Neuronal stem cell (in vitro differentiated cells): ENCODE measurements at regions not wholly inside any gene's neighbourhood (a gene's known extent, or its start where the extent isn't known, plus 50 kb on each side); places are given as distances from the start of the nearest gene placed in this dataset.
"Not testable (repeated sequence)": the region's sequence is repeated elsewhere in the genome, so short reads cannot be mapped to it uniquely, and the experiment has no call there.

ENCODE experiments used
- DNase-seq: peaks from one replicate; pipeline ENCODE4 v3.0.0-alpha.2; 2013; ENCODE audit warnings: low spot score
- H2AFZ ChIP-seq: one replicate; pipeline ENCODE4 v1.6.1; 2013; ENCODE audit warnings: mild to moderate bottlenecking, low read length, inconsistent platforms
- H2AK5ac ChIP-seq: 2 replicates; pipeline ENCODE4 v1.6.1; 2013; ENCODE audit warnings: low read depth, mild to moderate bottlenecking, inconsistent platforms, low read length, moderate library complexity, mixed read lengths
- H2BK120ac ChIP-seq: 2 replicates; pipeline ENCODE4 v1.6.1; 2013; ENCODE audit warnings: low read depth, mild to moderate bottlenecking, inconsistent platforms, low read length, moderate library complexity, mixed read lengths
- H2BK12ac ChIP-seq: one replicate; pipeline ENCODE4 v1.6.1; 2013; ENCODE audit warnings: low read length, inconsistent platforms
- H2BK15ac ChIP-seq: 2 replicates; pipeline ENCODE4 v1.6.1; 2013; ENCODE audit warnings: mild to moderate bottlenecking, low read length, inconsistent platforms, mixed read lengths
- H2BK5ac ChIP-seq: one replicate; pipeline ENCODE4 v1.6.1; 2013; ENCODE audit warnings: inconsistent platforms, mild to moderate bottlenecking, low read length, moderate library complexity
- H3K14ac ChIP-seq: one replicate; pipeline ENCODE4 v1.6.1; 2013; ENCODE audit warnings: low read length, inconsistent platforms
- H3K18ac ChIP-seq: 2 replicates; pipeline ENCODE4 v1.6.1; 2013; ENCODE audit warnings: low read length, inconsistent platforms
- H3K23ac ChIP-seq: 2 replicates; pipeline ENCODE4 v1.6.1; 2013; ENCODE audit warnings: low read depth, mild to moderate bottlenecking, mixed read lengths, low read length, inconsistent platforms; ENCODE audit not compliant: poor library complexity
- H3K27ac ChIP-seq: replicated peaks from 3 replicates; pipeline ENCODE4 v1.5.1; 2013; ENCODE audit warnings: low read length, inconsistent platforms
- H3K27me3 ChIP-seq, 3 experiments: 2 replicates each; pipeline ENCODE4 v1.6.1; 2013; ENCODE audit warnings: low read length in 3 of 3, mild to moderate bottlenecking in 2 of 3, inconsistent platforms in 1 of 3, low read depth in 1 of 3, mixed read lengths in 1 of 3, moderate library complexity in 1 of 3; ENCODE audit not compliant: control insufficient read depth in 3 of 3, insufficient read depth in 3 of 3
- H3K36me3 ChIP-seq, 2 donors: replicated peaks in 1 of 2; 2 replicates each; pipeline ENCODE4 v1.6.1; 2013; ENCODE audit warnings: low read length in 2 of 2; ENCODE audit not compliant: control insufficient read depth in 2 of 2, insufficient read depth in 2 of 2
- H3K4ac ChIP-seq: 2 replicates; pipeline ENCODE4 v1.6.1; 2013; ENCODE audit warnings: inconsistent platforms, mild to moderate bottlenecking, low read length, moderate library complexity
- H3K4me1 ChIP-seq, 2 donors: 1 replicate in 1 of 2; 2 replicates in 1 of 2; pipeline ENCODE4 v1.6.1; 2013; ENCODE audit warnings: low read length in 2 of 2, low read depth in 1 of 2; ENCODE audit not compliant: control insufficient read depth in 2 of 2, insufficient read depth in 1 of 2
- H3K4me2 ChIP-seq: one replicate; pipeline ENCODE4 v1.6.1; 2013; ENCODE audit warnings: mild to moderate bottlenecking, low read length, inconsistent platforms; ENCODE audit not compliant: insufficient read depth, poor library complexity, severe bottlenecking
- H3K4me3 ChIP-seq, 2 donors: 2 replicates each; pipeline ENCODE4 v1.5.1; 2013; ENCODE audit warnings: low read length in 2 of 2, mild to moderate bottlenecking in 2 of 2, inconsistent platforms in 1 of 2, moderate library complexity in 1 of 2
- H3K79me1 ChIP-seq: one replicate; pipeline ENCODE4 v1.6.1; 2013; ENCODE audit warnings: low read depth, mild to moderate bottlenecking, inconsistent platforms, low read length, moderate library complexity
- H3K9ac ChIP-seq: one replicate; pipeline ENCODE4 v1.6.1; 2013; ENCODE audit warnings: mild to moderate bottlenecking, low read depth, low read length, inconsistent platforms; ENCODE audit not compliant: poor library complexity
- H3K9me3 ChIP-seq, 2 donors: replicated peaks in 1 of 2; 2 replicates each; pipeline versions ENCODE3 to v1.6.1; 2013; ENCODE audit warnings: low read length in 2 of 2, mild to moderate bottlenecking in 2 of 2, inconsistent platforms in 1 of 2, low read depth in 1 of 2, mixed read lengths in 1 of 2, moderate library complexity in 1 of 2; ENCODE audit not compliant: control insufficient read depth in 2 of 2, insufficient read depth in 1 of 2
- H4K8ac ChIP-seq: one replicate; pipeline ENCODE4 v1.6.1; 2013; ENCODE audit warnings: low read depth, mild to moderate bottlenecking, inconsistent platforms, low read length, moderate library complexity
- H4K91ac ChIP-seq: one replicate; pipeline ENCODE4 v1.6.1; 2013; ENCODE audit warnings: low read length, low read depth, mild to moderate bottlenecking, inconsistent platforms; ENCODE audit not compliant: poor library complexity
- WGBS, 2 donors: extraction: QIAGEN DNeasy Blood & Tissue Kit; methylation state at CpG; one replicate each; pipeline ENCODE4 v1.1.7; 2013; ENCODE audit warnings: missing lambda C conversion rate in 2 of 2, mixed read lengths in 1 of 2; ENCODE audit not compliant: insufficient read length in 2 of 2, insufficient replicate concordance in 1 of 2; ENCODE audit errors: extremely low coverage in 2 of 2; 5-methylcytosine and 5-hydroxymethylcytosine counted together

DNA sequence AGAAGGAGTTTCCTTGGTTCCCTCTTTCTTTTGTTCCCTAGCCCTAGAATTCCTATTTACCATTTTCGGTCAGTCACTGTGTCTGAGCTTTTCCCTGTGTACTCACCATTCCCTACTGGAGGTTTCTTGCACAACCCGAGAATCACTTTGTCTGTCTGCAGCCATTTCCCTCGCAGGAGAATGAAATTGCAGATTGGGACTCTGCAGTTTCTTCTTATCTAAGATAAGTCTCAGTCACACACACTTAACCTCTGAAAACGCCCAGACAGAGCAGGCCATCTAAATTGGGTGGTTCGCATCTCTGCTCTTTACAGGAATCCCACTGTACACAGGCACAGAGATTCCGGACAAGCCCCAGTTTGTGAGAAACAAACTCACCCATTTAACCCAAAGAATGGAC is 58.6 kb upstream of the CNTNAP2 start:
- H4K8ac ChIP-seq = no peak overlapping the region
- H2AK5ac ChIP-seq = no peak overlapping the region
- H3K9me3 ChIP-seq = peaks cover 0 to 3% of the 10 kb centered on the region in 2 donors
- no peak overlapping the region for H4K91ac ChIP-seq
- H3K36me3 ChIP-seq = peaks cover 0 to 2% of the 10 kb centered on the region in 2 donors
- no peak overlapping the region for H3K27ac ChIP-seq
- no peaks in the 10 kb centered on the region for H3K4me1 ChIP-seq
- no peaks in the 10 kb centered on the region for H3K27me3 ChIP-seq
- H3K18ac ChIP-seq = no peak overlapping the region
- no CpG with 5 or more reads among the region's 6 CpGs for WGBS, 2 donors
- no peak overlapping the region for H3K4me2 ChIP-seq
- H2BK15ac ChIP-seq = no peak overlapping the region
- no peak for DNase-seq
- no peak overlapping the region for H3K4me3 ChIP-seq
- H2BK5ac ChIP-seq = no peak overlapping the region
- no peak overlapping the region for H3K23ac ChIP-seq
- no peak overlapping the region for H2BK12ac ChIP-seq
- H3K14ac ChIP-seq = no peak overlapping the region
- H3K9ac ChIP-seq = no peak overlapping the region
- no peak overlapping the region for H3K4ac ChIP-seq
- H3K79me1 ChIP-seq = no peaks in the 10 kb centered on the region
- H2AFZ ChIP-seq = no peak overlapping the region
- no peak overlapping the region for H2BK120ac ChIP-seq

DNA sequence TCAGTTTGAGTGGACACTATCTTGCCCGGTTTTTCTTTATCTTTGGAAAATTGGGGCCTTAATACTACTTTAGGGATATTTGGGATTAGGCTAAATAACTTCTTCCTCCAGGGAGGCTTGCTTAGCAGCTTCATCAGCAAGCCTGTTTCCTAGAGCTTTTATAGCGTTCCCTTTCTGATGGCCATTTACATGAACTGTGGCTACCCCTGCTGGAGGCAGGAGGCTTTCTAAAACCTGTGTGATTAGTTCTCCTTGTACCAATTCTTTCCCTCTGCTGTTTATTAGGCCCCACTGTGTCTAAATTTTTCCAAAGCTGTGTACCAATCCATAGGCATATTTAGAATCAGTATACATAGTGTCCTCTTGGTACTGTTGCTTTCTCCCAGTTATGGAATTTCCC is 61.7 kb upstream of the CNTNAP2 start:
- H3K27ac ChIP-seq = no peak overlapping the region
- H2BK120ac ChIP-seq = no peak overlapping the region
- no peak overlapping the region for H3K23ac ChIP-seq
- H3K18ac ChIP-seq = no peak overlapping the region
- H3K4me2 ChIP-seq = no peak overlapping the region
- no peak overlapping the region for H2AFZ ChIP-seq
- no peak overlapping the region for H4K8ac ChIP-seq
- H3K4me3 ChIP-seq = no peak overlapping the region
- no peak overlapping the region for H2BK12ac ChIP-seq
- H3K9me3 ChIP-seq = peaks cover 0 to 3% of the 10 kb centered on the region in 2 donors
- no peak overlapping the region for H3K14ac ChIP-seq
- no peak overlapping the region for H3K4ac ChIP-seq
- H2BK5ac ChIP-seq = no peak overlapping the region
- no peaks in the 10 kb centered on the region for H3K79me1 ChIP-seq
- no peaks in the 10 kb centered on the region for H3K4me1 ChIP-seq
- H2BK15ac ChIP-seq = no peak overlapping the region
- WGBS, 2 donors = no CpG with 5 or more reads among the region's 2 CpGs
- H3K36me3 ChIP-seq = peaks cover 0 to 2% of the 10 kb centered on the region in 2 donors
- H3K9ac ChIP-seq = no peak overlapping the region
- H3K27me3 ChIP-seq = no peaks in the 10 kb centered on the region
- no peak for DNase-seq
- H4K91ac ChIP-seq = no peak overlapping the region
- no peak overlapping the region for H2AK5ac ChIP-seq

DNA sequence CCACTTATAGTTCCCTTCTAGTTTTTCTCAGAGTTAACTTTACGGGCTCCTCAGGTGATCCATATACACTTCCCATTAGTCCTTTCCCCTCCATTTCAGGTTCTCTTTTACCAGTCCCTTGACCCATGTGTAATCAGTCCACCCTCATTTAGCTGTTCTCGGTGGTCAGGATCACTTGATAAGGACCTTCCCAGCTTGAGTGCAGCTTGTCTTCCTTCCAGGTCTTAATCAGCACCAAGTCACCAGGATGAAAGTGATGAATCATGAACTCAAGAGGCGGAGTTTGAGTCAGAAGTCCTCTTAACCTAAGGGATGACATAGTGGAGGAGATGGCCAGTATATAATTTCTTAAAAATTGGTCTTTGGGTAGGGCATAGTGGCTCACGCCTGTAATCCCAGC is 63.1 kb upstream of the CNTNAP2 start:
- Histone ChIP-seq H4K91ac (no peak overlapping the region), H2BK15ac (no peak overlapping the region), H3K18ac (no peak overlapping the region), H3K14ac (no peak overlapping the region), H3K9ac (no peak overlapping the region), H3K9me3 (no peaks in the 10 kb centered on the region), H2BK12ac (no peak overlapping the region), H2BK5ac (no peak overlapping the region), H3K27ac (no peak overlapping the region), H4K8ac (no peak overlapping the region), H3K36me3 (no peaks in the 10 kb centered on the region), H3K4me2 (no peak overlapping the region), H2AK5ac (no peak overlapping the region), H3K27me3 (no peaks in the 10 kb centered on the region), H2BK120ac (no peak overlapping the region), H3K4ac (no peak overlapping the region), H2AFZ (no peak overlapping the region), H3K4me3 (no peak overlapping the region), H3K79me1 (no peaks in the 10 kb centered on the region), H3K4me1 (no peaks in the 10 kb centered on the region), H3K23ac (no peak overlapping the region)
- no CpG with 5 or more reads among the region's 4 CpGs for WGBS, 2 donors
- DNase-seq = no peak

DNA sequence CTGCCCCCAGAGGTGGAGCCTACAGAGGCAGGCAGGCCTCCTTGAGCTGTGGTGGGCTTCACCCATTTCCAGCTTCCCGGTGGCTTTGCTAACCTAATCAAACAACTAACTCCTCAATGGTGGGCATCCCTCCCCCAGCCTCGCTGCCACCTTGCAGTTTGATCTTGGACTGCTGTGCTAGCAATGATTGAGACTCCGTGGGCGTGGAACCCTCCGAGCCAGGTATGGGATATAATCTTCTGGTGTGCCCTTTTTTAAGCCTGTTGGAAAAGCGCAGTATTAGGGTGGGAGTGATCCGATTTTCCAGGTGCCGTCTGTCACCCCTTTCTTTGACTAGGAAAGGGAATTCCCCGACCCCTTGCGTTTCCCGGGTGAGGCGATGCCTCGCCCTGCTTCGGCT is 73.3 kb upstream of the CNTNAP2 start:
- not testable (repeated sequence) for H2BK15ac ChIP-seq, H3K27me3 ChIP-seq, H2AK5ac ChIP-seq, H3K79me1 ChIP-seq, H3K4me2 ChIP-seq, H3K9me3 ChIP-seq, H3K4me3 ChIP-seq, H3K4ac ChIP-seq, H3K36me3 ChIP-seq, H3K23ac ChIP-seq, H2AFZ ChIP-seq, H3K18ac ChIP-seq, H4K8ac ChIP-seq, H4K91ac ChIP-seq, H2BK5ac ChIP-seq, H2BK120ac ChIP-seq, H3K27ac ChIP-seq, DNase-seq, H3K14ac ChIP-seq, H2BK12ac ChIP-seq, H3K4me1 ChIP-seq, H3K9ac ChIP-seq
- WGBS, 2 donors = no CpG with 5 or more reads among the region's 14 CpGs
